ENCODE measurements at regions not wholly inside any gene's neighbourhood (a gene's known extent, or its start where the extent isn't known, plus 50 kb on each side); places are given as distances from the start of the nearest gene placed in this dataset.

DNA sequence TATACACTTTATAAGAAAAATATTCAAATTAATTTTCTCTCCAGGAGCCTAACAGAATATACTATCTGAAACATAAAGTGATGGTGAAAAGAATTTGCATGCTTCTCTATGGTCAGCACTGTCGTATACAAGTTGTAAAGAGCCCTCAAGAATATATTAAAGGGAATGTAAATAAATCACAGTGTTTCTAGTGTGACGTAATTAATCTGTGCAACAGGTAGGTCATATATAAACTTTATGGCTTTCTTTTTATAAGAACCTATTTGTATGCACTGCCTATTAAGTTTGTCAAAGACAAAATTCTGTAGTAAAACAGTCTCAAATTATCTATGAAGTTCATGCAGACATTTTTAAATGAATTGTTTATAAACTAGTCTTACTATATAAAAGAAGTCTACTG, 347.9 kb upstream of the EYS start:
- no peak overlapping the region for H3K4me2 ChIP-seq
- H3K9me2 ChIP-seq (replicated peaks; ENCODE audit: insufficient read depth), result no peaks in the 10 kb centered on the region
- no peaks in the 10 kb centered on the region for H3K36me3 ChIP-seq (replicated peaks; ENCODE audit: insufficient read depth, low read depth)
- no peaks in the 10 kb centered on the region for H3K9me3 ChIP-seq (ENCODE audit: low read depth)
- H3K4me1 ChIP-seq (ENCODE audit: insufficient read depth), result no peaks in the 10 kb centered on the region
- H3K27ac ChIP-seq, result no peak overlapping the region
- no peaks in the 10 kb centered on the region for H3K27me3 ChIP-seq
- 89% methylated on average over 2 of the region's 2 CpGs for WGBS (ENCODE audit: low lambda C conversion rate, missing lambda C conversion rate)
- TF ChIP-seq EZH2 (IDR thresholded peaks at IDR 0.05; ENCODE audit: borderline replicate concordance) (no peak), EZH2phosphoT487 (IDR thresholded peaks at IDR 0.05; ENCODE audit: low read depth, severe bottlenecking, unreplicated experiment) (no peak)
- TF ChIP-seq, protein P1, sequence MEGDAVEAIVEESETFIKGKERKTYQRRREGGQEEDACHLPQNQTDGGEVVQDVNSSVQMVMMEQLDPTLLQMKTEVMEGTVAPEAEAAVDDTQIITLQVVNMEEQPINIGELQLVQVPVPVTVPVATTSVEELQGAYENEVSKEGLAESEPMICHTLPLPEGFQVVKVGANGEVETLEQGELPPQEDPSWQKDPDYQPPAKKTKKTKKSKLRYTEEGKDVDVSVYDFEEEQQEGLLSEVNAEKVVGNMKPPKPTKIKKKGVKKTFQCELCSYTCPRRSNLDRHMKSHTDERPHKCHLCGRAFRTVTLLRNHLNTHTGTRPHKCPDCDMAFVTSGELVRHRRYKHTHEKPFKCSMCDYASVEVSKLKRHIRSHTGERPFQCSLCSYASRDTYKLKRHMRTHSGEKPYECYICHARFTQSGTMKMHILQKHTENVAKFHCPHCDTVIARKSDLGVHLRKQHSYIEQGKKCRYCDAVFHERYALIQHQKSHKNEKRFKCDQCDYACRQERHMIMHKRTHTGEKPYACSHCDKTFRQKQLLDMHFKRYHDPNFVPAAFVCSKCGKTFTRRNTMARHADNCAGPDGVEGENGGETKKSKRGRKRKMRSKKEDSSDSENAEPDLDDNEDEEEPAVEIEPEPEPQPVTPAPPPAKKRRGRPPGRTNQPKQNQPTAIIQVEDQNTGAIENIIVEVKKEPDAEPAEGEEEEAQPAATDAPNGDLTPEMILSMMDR (IDR thresholded peaks at IDR 0.05; ENCODE audit: poor library complexity), result no peak
- no peaks in the 10 kb centered on the region for H4K20me1 ChIP-seq (ENCODE audit: insufficient read depth, poor library complexity, severe bottlenecking)
- H2AFZ ChIP-seq, result no peak overlapping the region
- H3K79me2 ChIP-seq, result no peaks in the 10 kb centered on the region
- no peak overlapping the region for H3K4me3 ChIP-seq
- DNase-seq (ENCODE audit: low spot score), result no peak

DNA sequence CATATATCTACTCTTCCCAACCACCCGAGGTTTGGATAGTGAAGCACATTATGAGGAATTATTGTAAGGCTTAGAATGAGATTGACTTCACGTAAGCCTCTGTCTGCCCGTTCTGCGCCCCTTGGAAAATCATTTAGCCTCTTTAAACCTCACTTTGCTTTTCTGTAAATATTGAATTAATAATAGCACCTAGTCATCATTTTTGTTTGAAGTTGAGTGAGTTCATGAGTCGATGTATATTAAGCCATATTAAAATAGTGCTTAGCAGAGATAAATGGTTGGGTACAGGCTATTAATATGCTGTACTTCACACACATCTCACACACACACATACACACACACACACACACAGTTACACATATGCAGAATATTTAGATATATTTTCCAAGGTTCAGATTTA, 344.8 kb upstream of the EYS start:
- Histone ChIP-seq H3K79me2 (no peaks in the 10 kb centered on the region), H3K27ac (no peak overlapping the region), H3K4me2 (no peak overlapping the region), H3K4me1 (ENCODE audit: insufficient read depth) (no peaks in the 10 kb centered on the region), H3K9me3 (ENCODE audit: low read depth) (no peaks in the 10 kb centered on the region), H3K27me3 (no peaks in the 10 kb centered on the region), H3K4me3 (no peak overlapping the region), H2AFZ (no peak overlapping the region), H4K20me1 (ENCODE audit: insufficient read depth, poor library complexity, severe bottlenecking) (no peaks in the 10 kb centered on the region), H3K9me2 (replicated peaks; ENCODE audit: insufficient read depth) (no peaks in the 10 kb centered on the region), H3K36me3 (replicated peaks; ENCODE audit: insufficient read depth, low read depth) (no peaks in the 10 kb centered on the region)
- no peak for DNase-seq (ENCODE audit: low spot score)
- TF ChIP-seq EZH2 (IDR thresholded peaks at IDR 0.05; ENCODE audit: borderline replicate concordance) (no peak), EZH2phosphoT487 (IDR thresholded peaks at IDR 0.05; ENCODE audit: low read depth, severe bottlenecking, unreplicated experiment) (no peak)
- WGBS (ENCODE audit: low lambda C conversion rate, missing lambda C conversion rate), result 91% methylated on average over 5 of the region's 5 CpGs

DNA sequence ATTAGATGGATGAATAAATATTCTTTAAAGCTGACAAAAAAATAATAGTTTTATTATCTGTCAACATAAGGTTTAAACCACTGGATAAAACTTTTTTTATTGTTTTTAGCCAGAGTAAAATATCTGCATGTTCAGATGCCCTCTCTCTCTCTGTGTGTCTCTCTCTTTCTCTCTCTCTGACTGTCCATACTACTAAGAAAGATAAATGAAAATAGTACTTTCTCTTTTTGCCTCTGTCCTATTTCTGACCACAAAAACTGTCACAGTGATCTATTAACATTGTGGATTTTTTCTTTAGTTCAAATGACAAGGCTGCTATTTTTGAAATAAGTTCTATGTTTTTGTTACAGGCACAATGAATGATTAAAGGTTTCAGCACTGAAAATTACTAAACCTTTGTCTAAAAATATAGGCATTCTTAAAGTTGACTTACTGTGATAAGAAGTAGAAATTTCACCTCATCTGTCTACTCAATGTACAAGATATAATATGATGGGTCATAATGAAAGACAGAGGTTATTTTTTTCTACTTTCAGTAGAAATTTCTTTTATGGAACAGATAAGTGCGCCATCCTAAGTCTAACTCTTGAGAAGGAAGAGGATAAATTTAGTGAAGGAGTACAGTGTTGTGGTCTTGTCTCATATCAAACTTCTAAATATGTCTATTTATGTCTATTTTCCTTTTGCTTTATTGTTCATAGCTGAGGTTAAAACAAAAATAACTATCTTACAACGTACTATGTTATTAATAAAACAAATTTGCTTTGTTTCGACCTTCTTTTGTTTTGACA, 341.9 kb upstream of the EYS start:
- no peak for DNase-seq (ENCODE audit: low spot score)
- Histone ChIP-seq H3K9me3 (ENCODE audit: low read depth) (no peaks in the 10 kb centered on the region), H4K20me1 (ENCODE audit: insufficient read depth, poor library complexity, severe bottlenecking) (no peaks in the 10 kb centered on the region), H3K4me2 (no peak overlapping the region), H3K27ac (no peak overlapping the region), H2AFZ (no peak overlapping the region), H3K4me1 (ENCODE audit: insufficient read depth) (no peaks in the 10 kb centered on the region), H3K9me2 (replicated peaks; ENCODE audit: insufficient read depth) (no peaks in the 10 kb centered on the region), H3K79me2 (no peaks in the 10 kb centered on the region), H3K27me3 (no peaks in the 10 kb centered on the region), H3K36me3 (replicated peaks; ENCODE audit: insufficient read depth, low read depth) (no peaks in the 10 kb centered on the region), H3K4me3 (no peak overlapping the region)
- WGBS (ENCODE audit: low lambda C conversion rate, missing lambda C conversion rate), result 89% methylated on average over 3 of the region's 3 CpGs
- TF ChIP-seq, protein P1 (IDR thresholded peaks at IDR 0.05; ENCODE audit: poor library complexity), result no peak
- TF ChIP-seq EZH2phosphoT487 (IDR thresholded peaks at IDR 0.05; ENCODE audit: low read depth, severe bottlenecking, unreplicated experiment) (no peak), EZH2 (IDR thresholded peaks at IDR 0.05; ENCODE audit: borderline replicate concordance) (no peak)

DNA sequence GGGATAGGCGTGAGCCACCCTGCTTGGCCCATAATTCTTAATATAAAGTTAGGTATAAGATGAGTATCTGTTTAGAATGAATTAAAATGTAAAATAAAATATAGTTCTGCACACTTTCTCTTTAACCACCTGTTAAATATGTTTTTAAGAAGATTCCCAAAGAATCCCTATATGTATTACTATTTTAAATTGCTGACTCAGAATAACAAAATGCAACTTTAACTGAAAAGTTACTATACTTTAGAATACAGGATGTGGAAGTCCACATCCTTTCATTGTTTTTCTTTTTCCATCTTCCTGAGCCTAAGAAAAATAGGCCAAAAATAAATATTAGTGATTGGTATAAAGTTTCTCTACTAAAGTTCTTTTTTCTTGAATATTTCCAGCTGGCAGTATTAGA, 325.6 kb upstream of the EYS start:
- Histone ChIP-seq H4K20me1 (ENCODE audit: insufficient read depth, poor library complexity, severe bottlenecking) (no peaks in the 10 kb centered on the region), H3K36me3 (replicated peaks; ENCODE audit: insufficient read depth, low read depth) (no peaks in the 10 kb centered on the region), H3K9me3 (ENCODE audit: low read depth) (no peaks in the 10 kb centered on the region), H3K4me1 (ENCODE audit: insufficient read depth) (no peaks in the 10 kb centered on the region), H3K27me3 (no peaks in the 10 kb centered on the region), H3K4me2 (no peak overlapping the region), H3K4me3 (no peak overlapping the region), H2AFZ (no peak overlapping the region), H3K79me2 (no peaks in the 10 kb centered on the region), H3K27ac (no peak overlapping the region), H3K9me2 (replicated peaks; ENCODE audit: insufficient read depth) (no peaks in the 10 kb centered on the region)
- no peak for DNase-seq (ENCODE audit: low spot score)
- TF ChIP-seq, protein P1 (IDR thresholded peaks at IDR 0.05; ENCODE audit: poor library complexity), result no peak
- no peak for TF ChIP-seq EZH2 (IDR thresholded peaks at IDR 0.05; ENCODE audit: borderline replicate concordance)
- TF ChIP-seq EZH2phosphoT487 (IDR thresholded peaks at IDR 0.05; ENCODE audit: low read depth, severe bottlenecking, unreplicated experiment), result no peak
- 93% methylated on average over 1 of the region's 1 CpG for WGBS (ENCODE audit: low lambda C conversion rate, missing lambda C conversion rate)

Data from hepatocyte (in vitro differentiated cells).